ENCODE measurements at regions not wholly inside any gene's neighbourhood (a gene's known extent, or its start where the extent isn't known, plus 50 kb on each side); places are given as distances from the start of the nearest gene placed in this dataset.

- TF ChIP-seq CTCF (IDR thresholded peaks at IDR 0.05) (no peak), POLR2A (IDR thresholded peaks at IDR 0.05) (no peak)
Measured at GRCh38 chr2:221068123-221068522, 504.0 kb downstream of the EPHA4 start.

Measured in body of pancreas (tissue), 4 donors.